GM12891 (cell line): ENCODE measurements at regions not wholly inside any gene's neighbourhood (a gene's known extent, or its start where the extent isn't known, plus 50 kb on each side); places are given as distances from the start of the nearest gene placed in this dataset.

Experiments used
- POLR2A ChIP-seq: IDR thresholded peaks from 2 replicates; pipeline ENCODE4 v1.6.1; 2011; ENCODE audit warnings: low read depth, low read length, control low read depth
- POLR2AphosphoS5 ChIP-seq: IDR thresholded peaks from 2 replicates; pipeline ENCODE4 v1.6.1; 2011; ENCODE audit warnings: low read depth, low read length, control low read depth
- POU2F2 ChIP-seq: IDR thresholded peaks from 2 replicates; pipeline ENCODE4 v1.6.1; 2011; ENCODE audit warnings: low read depth, mild to moderate bottlenecking, control low read depth, low read length, moderate library complexity
- SPI1 ChIP-seq: IDR thresholded peaks from 2 replicates; pipeline ENCODE4 v1.6.1; 2011; ENCODE audit warnings: low read depth, low read length, control low read depth
- TAF1 ChIP-seq: IDR thresholded peaks from 2 replicates; pipeline ENCODE4 v1.6.1; 2011; ENCODE audit warnings: low read depth, low read length, control low read depth

GRCh38 chr2:150400849-150401248, 86.6 kb downstream of the RND3 start:
- TF ChIP-seq POLR2A (no peak), SPI1 (no peak), TAF1 (no peak), POLR2AphosphoS5 (no peak), POU2F2 (no peak)
